Keratinocyte (primary cell): ENCODE measurements at regions not wholly inside any gene's neighbourhood (a gene's known extent, or its start where the extent isn't known, plus 50 kb on each side); places are given as distances from the start of the nearest gene placed in this dataset.

Source experiments
- DNase-seq: peaks from one replicate; pipeline ENCODE4 v3.0.0-alpha.2; 2011; ENCODE audit warnings: low read depth, missing footprints, low spot score
- FAIRE-seq: peaks from 2 replicates; lab custom pipeline; 2011; peaks lifted over from hg19 to GRCh38; lab: Jason Lieb, UNC
- H2AFZ ChIP-seq: 2 replicates; pipeline ENCODE4 v1.6.0; 2012; ENCODE audit warnings: low read length, control low read depth, inconsistent platforms; ENCODE audit not compliant: control insufficient read depth
- H3K27ac ChIP-seq: 2 replicates; pipeline ENCODE4 v1.5.1; 2011; ENCODE audit warnings: low read length; ENCODE audit not compliant: control insufficient read depth, insufficient read depth
- H3K27me3 ChIP-seq: 3 replicates; pipeline ENCODE4 v1.6.0; 2011; ENCODE audit warnings: low read length; ENCODE audit not compliant: control insufficient read depth, insufficient read depth; ENCODE audit errors: extremely low read depth
- H3K36me3 ChIP-seq, 2 experiments: 2 replicates in 1 of 2; 3 replicates in 1 of 2; pipeline ENCODE4 v1.5.1; 2011; ENCODE audit warnings: low read length in 2 of 2, mild to moderate bottlenecking in 1 of 2; ENCODE audit not compliant: control insufficient read depth in 2 of 2, insufficient read depth in 2 of 2; ENCODE audit errors: extremely low read depth in 1 of 2
- H3K4me1 ChIP-seq: 3 replicates; pipeline ENCODE4 v1.5.1; 2011; ENCODE audit warnings: low read length; ENCODE audit not compliant: control insufficient read depth, insufficient read depth; ENCODE audit errors: extremely low read depth
- H3K4me2 ChIP-seq: 3 replicates; pipeline ENCODE4 v1.6.0; 2011; ENCODE audit warnings: low read depth, low read length; ENCODE audit not compliant: control insufficient read depth, insufficient read depth; ENCODE audit errors: extremely low read depth
- H3K4me3 ChIP-seq, 3 experiments: fragments of 200-600 bp in 1 of 3; sonication (generic) in 1 of 3; 2 replicates in 2 of 3; 3 replicates in 1 of 3; pipeline ENCODE4 v1.5.1; 2011 to 2016; ENCODE audit warnings: low read length in 3 of 3, mild to moderate bottlenecking in 3 of 3, control low read depth in 2 of 3, inconsistent platforms in 1 of 3, low read depth in 1 of 3, mixed read lengths in 1 of 3, mixed run types in 1 of 3, moderate library complexity in 1 of 3; ENCODE audit not compliant: control insufficient read depth in 2 of 3, insufficient read depth in 2 of 3; ENCODE audit errors: extremely low read depth in 1 of 3
- H3K79me2 ChIP-seq: 2 replicates; pipeline ENCODE4 v1.6.0; 2012; ENCODE audit warnings: low read length; ENCODE audit not compliant: control insufficient read depth, insufficient read depth
- H3K9ac ChIP-seq: 3 replicates; pipeline ENCODE4 v1.6.0; 2011; ENCODE audit warnings: low read length; ENCODE audit not compliant: control insufficient read depth, insufficient read depth; ENCODE audit errors: extremely low read depth
- H3K9me1 ChIP-seq: 3 replicates; pipeline ENCODE4 v1.6.0; 2011; ENCODE audit warnings: low read length; ENCODE audit not compliant: control insufficient read depth, insufficient read depth; ENCODE audit errors: extremely low read depth
- H3K9me3 ChIP-seq: 2 replicates; pipeline ENCODE4 v1.5.1; 2012; ENCODE audit warnings: low read depth, low read length; ENCODE audit not compliant: control insufficient read depth
- H4K20me1 ChIP-seq: 3 replicates; pipeline ENCODE4 v1.6.0; 2011; ENCODE audit warnings: low read length; ENCODE audit not compliant: control insufficient read depth, insufficient read depth; ENCODE audit errors: extremely low read depth
- EZH2 ChIP-seq: IDR thresholded peaks from one replicate; pipeline ENCODE4 v1.6.1; 2012; ENCODE audit warnings: inconsistent platforms, mild to moderate bottlenecking, low read length, moderate library complexity
- dilution Hi-C: fragments of 300-500 bp; cut with MboI; formaldehyde crosslinking; loops from one replicate; pipeline ENCODE4 v1.7.0; 2020; ENCODE audit warnings: low sequenced_read_pairs; ENCODE audit not compliant: extremely low pct_ligation_motif_present
- TF ChIP-seq, protein P1 (sequence below), 3 experiments: IDR thresholded peaks in 1 of 3; conservative IDR thresholded peaks in 1 of 3; optimal IDR thresholded peaks in 1 of 3; 2 replicates in 2 of 3; 3 replicates in 1 of 3; pipeline versions ENCODE3 to v1.5.1; 2011; ENCODE audit warnings: low read length in 3 of 3, mild to moderate bottlenecking in 3 of 3, moderate library complexity in 2 of 3, control low read depth in 1 of 3, inconsistent platforms in 1 of 3; ENCODE audit not compliant: insufficient read depth in 2 of 3; ENCODE audit errors: extremely low read depth in 1 of 3

DNA sequence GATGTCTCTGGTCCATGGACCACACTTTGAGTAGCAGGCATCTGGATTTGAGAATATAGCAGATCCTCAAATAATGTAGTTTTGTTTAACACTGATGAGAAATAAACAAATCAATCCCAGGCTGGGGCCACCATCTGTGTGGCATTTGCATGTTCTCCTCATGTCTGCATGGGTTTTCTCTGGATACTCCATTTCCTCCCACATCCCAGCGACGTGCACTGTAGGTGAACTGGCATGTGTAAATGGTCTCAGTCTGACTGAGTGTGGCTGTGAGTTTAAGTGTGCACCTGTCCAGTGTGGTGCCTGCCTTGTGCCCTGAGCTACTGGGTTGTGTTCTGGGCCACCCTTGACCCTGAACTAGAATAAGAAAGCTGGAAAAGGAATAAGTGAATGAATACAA, 66.3 kb upstream of the NANOGP8 start:
- Histone ChIP-seq H3K36me3 (no peaks in the 10 kb centered on the region), H3K4me1 (no peaks in the 10 kb centered on the region), H2AFZ (no peak overlapping the region), H3K9me3 (no peaks in the 10 kb centered on the region), H3K9ac (no peak overlapping the region), H3K27me3 (no peaks in the 10 kb centered on the region), H4K20me1 (no peaks in the 10 kb centered on the region), H3K27ac (no peak overlapping the region), H3K4me2 (no peak overlapping the region), H3K79me2 (no peaks in the 10 kb centered on the region), H3K4me3 (no peak overlapping the region), H3K9me1 (no peaks in the 10 kb centered on the region)
- DNase-seq (no peak), FAIRE-seq (no peak)
- TF ChIP-seq, protein P1, sequence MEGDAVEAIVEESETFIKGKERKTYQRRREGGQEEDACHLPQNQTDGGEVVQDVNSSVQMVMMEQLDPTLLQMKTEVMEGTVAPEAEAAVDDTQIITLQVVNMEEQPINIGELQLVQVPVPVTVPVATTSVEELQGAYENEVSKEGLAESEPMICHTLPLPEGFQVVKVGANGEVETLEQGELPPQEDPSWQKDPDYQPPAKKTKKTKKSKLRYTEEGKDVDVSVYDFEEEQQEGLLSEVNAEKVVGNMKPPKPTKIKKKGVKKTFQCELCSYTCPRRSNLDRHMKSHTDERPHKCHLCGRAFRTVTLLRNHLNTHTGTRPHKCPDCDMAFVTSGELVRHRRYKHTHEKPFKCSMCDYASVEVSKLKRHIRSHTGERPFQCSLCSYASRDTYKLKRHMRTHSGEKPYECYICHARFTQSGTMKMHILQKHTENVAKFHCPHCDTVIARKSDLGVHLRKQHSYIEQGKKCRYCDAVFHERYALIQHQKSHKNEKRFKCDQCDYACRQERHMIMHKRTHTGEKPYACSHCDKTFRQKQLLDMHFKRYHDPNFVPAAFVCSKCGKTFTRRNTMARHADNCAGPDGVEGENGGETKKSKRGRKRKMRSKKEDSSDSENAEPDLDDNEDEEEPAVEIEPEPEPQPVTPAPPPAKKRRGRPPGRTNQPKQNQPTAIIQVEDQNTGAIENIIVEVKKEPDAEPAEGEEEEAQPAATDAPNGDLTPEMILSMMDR (optimal IDR thresholded peaks at IDR 0.05 in 1 of 3, IDR thresholded peaks at IDR 0.05 in 1 of 3, conservative IDR thresholded peaks at IDR 0.05 in 1 of 3; ENCODE audit: extremely low read depth in 1 of 3, insufficient read depth in 2 of 3, low read length in 3 of 3), result no peak
- TF ChIP-seq EZH2, result no peak
- dilution Hi-C loops, result no loop called here

GRCh38 chr15:35150361-35150760, 65.3 kb upstream of the NANOGP8 start:
- H2AFZ ChIP-seq, result no peak overlapping the region
- FAIRE-seq (no peak), DNase-seq (no peak)
- dilution Hi-C loops, result no loop called here
- no peak overlapping the region for H3K4me2 ChIP-seq
- H3K9me3 ChIP-seq, result no peaks in the 10 kb centered on the region
- H3K9ac ChIP-seq, result no peak overlapping the region
- no peaks in the 10 kb centered on the region for H4K20me1 ChIP-seq
- no peak overlapping the region for H3K4me3 ChIP-seq
- H3K79me2 ChIP-seq, result no peaks in the 10 kb centered on the region
- H3K36me3 ChIP-seq, result no peaks in the 10 kb centered on the region
- TF ChIP-seq, protein P1 (optimal IDR thresholded peaks at IDR 0.05 in 1 of 3, IDR thresholded peaks at IDR 0.05 in 1 of 3, conservative IDR thresholded peaks at IDR 0.05 in 1 of 3; ENCODE audit: extremely low read depth in 1 of 3, insufficient read depth in 2 of 3, low read length in 3 of 3), result no peak
- no peak for TF ChIP-seq EZH2
- no peaks in the 10 kb centered on the region for H3K27me3 ChIP-seq
- no peaks in the 10 kb centered on the region for H3K9me1 ChIP-seq
- H3K4me1 ChIP-seq, result no peaks in the 10 kb centered on the region
- no peak overlapping the region for H3K27ac ChIP-seq
